H1 (cell line): ENCODE measurements at regions not wholly inside any gene's neighbourhood (a gene's known extent, or its start where the extent isn't known, plus 50 kb on each side); places are given as distances from the start of the nearest gene placed in this dataset.

Experiments used
- CTCF ChIA-PET: fragments of 300-600 bp; sonication (Branson Sonifier 250); formaldehyde crosslinking; loops from one replicate; lab custom pipeline; 2021; ENCODE audit not compliant: partially characterized antibody; lab: Charles Lee
- POLR2A ChIA-PET: fragments of 300-600 bp; sonication (Branson Sonifier 250); formaldehyde crosslinking; loops from one replicate; lab custom pipeline; 2021; ENCODE audit warnings: inconsistent platforms; ENCODE audit not compliant: partially characterized antibody; lab: Charles Lee
- DNase-seq, 2 experiments: peaks; one replicate each; pipeline versions ENCODE4 v3.0.0 to v3.0.0-alpha.2; 2010 to 2022; ENCODE audit warnings: low spot score in 2 of 2, low read depth in 1 of 2, mixed read lengths in 1 of 2
- FAIRE-seq: peaks from 2 replicates; lab custom pipeline; 2011; peaks lifted over from hg19 to GRCh38; lab: Jason Lieb, UNC
- H2AFZ ChIP-seq: 2 replicates; pipeline ENCODE4 v1.8.1; 2012; ENCODE audit warnings: low read length, inconsistent platforms
- H2AK5ac ChIP-seq: 2 replicates; pipeline ENCODE4 v1.6.1; 2013; ENCODE audit warnings: low read depth, low read length
- H2BK120ac ChIP-seq: replicated peaks from 2 replicates; pipeline ENCODE3; 2013; ENCODE audit warnings: low read depth, low read length, inconsistent platforms
- H2BK12ac ChIP-seq: 2 replicates; pipeline ENCODE4 v1.6.1; 2013; ENCODE audit warnings: low read depth, low read length
- H2BK15ac ChIP-seq: 2 replicates; pipeline ENCODE4 v1.6.1; 2013; ENCODE audit warnings: low read length
- H2BK20ac ChIP-seq: 2 replicates; pipeline ENCODE4 v1.6.1; 2013; ENCODE audit warnings: low read length
- H2BK5ac ChIP-seq: 2 replicates; pipeline ENCODE4 v1.6.1; 2013; ENCODE audit warnings: low read depth, low read length
- H3K14ac ChIP-seq: 2 replicates; pipeline ENCODE4 v1.6.1; 2013; ENCODE audit warnings: inconsistent platforms; ENCODE audit not compliant: insufficient read length
- H3K18ac ChIP-seq: 2 replicates; pipeline ENCODE4 v1.6.1; 2013; ENCODE audit warnings: low read length; ENCODE audit errors: extremely low read depth
- H3K23ac ChIP-seq: 2 replicates; pipeline ENCODE4 v1.6.1; 2013; ENCODE audit warnings: inconsistent platforms; ENCODE audit not compliant: insufficient read length
- H3K23me2 ChIP-seq: 2 replicates; pipeline ENCODE4 v1.6.1; 2013; ENCODE audit warnings: low read depth, low read length
- H3K27ac ChIP-seq: 2 replicates; pipeline ENCODE4 v1.6.1; 2011; ENCODE audit warnings: low read depth, low read length, inconsistent platforms
- H3K27me3 ChIP-seq, 4 experiments: replicated peaks in 1 of 4; 1 replicate in 1 of 4; 2 replicates in 3 of 4; pipeline versions ENCODE4 v1.6.1 to v1.8.1; 2011 to 2013; ENCODE audit warnings: low read length in 3 of 4, mild to moderate bottlenecking in 3 of 4, inconsistent platforms in 2 of 4, mixed read lengths in 2 of 4, moderate library complexity in 1 of 4; ENCODE audit not compliant: control insufficient read depth in 3 of 4, insufficient read depth in 3 of 4; ENCODE audit errors: extremely low read depth in 1 of 4
- H3K36me3 ChIP-seq, 4 experiments: 2 replicates each; pipeline versions ENCODE4 v1.6.1 to v1.8.1; 2011 to 2013; ENCODE audit warnings: mild to moderate bottlenecking in 4 of 4, low read length in 3 of 4, moderate library complexity in 2 of 4, control low read depth in 1 of 4, inconsistent platforms in 1 of 4; ENCODE audit not compliant: insufficient read depth in 4 of 4, control insufficient read depth in 2 of 4
- H3K4ac ChIP-seq: replicated peaks from 2 replicates; pipeline ENCODE3; 2013; ENCODE audit warnings: low read length, low read depth, mixed read lengths, inconsistent platforms; ENCODE audit not compliant: insufficient read length
- H3K4me1 ChIP-seq, 4 experiments: replicated peaks in 1 of 4; 1 replicate in 1 of 4; 2 replicates in 3 of 4; pipeline versions ENCODE4 v1.6.1 to v1.8.1; 2011 to 2013; ENCODE audit warnings: low read length in 3 of 4, inconsistent platforms in 2 of 4, mixed read lengths in 1 of 4; ENCODE audit not compliant: insufficient read depth in 4 of 4, control insufficient read depth in 3 of 4
- H3K4me2 ChIP-seq, 2 experiments: 2 replicates each; pipeline versions ENCODE4 v1.6.1 to v1.8.1; 2011 to 2013; ENCODE audit warnings: low read depth in 2 of 2, low read length in 2 of 2, control low read depth in 1 of 2, inconsistent platforms in 1 of 2, mild to moderate bottlenecking in 1 of 2; ENCODE audit not compliant: insufficient read depth in 1 of 2
- H3K4me3 ChIP-seq, 4 experiments: fragments of 200-600, 300-600 bp in 1 of 4; sonication (generic), shearing (Covaris generic), sonication (Bioruptor Twin) in 1 of 4; 2 replicates each; pipeline versions ENCODE4 v1.5.1 to v1.8.1; 2011 to 2016; ENCODE audit warnings: low read length in 4 of 4, low read depth in 3 of 4, control low read depth in 2 of 4, inconsistent platforms in 2 of 4, mild to moderate bottlenecking in 2 of 4, mixed read lengths in 1 of 4, moderate library complexity in 1 of 4; ENCODE audit not compliant: insufficient read depth in 2 of 4; ENCODE audit errors: extremely low read depth in 1 of 4
- H3K56ac ChIP-seq: replicated peaks from 2 replicates; pipeline ENCODE3; 2013; ENCODE audit warnings: low read depth, mild to moderate bottlenecking, mixed read lengths, low read length, inconsistent platforms; ENCODE audit not compliant: insufficient read length
- H3K79me1 ChIP-seq: 2 replicates; pipeline ENCODE4 v1.6.1; 2013; ENCODE audit warnings: low read depth, low read length, control low read depth
- H3K79me2 ChIP-seq, 2 experiments: 2 replicates each; pipeline versions ENCODE4 v1.6.1 to v1.8.1; 2012 to 2013; ENCODE audit warnings: low read length in 2 of 2, mild to moderate bottlenecking in 2 of 2, inconsistent platforms in 1 of 2; ENCODE audit not compliant: insufficient read depth in 2 of 2, control insufficient read depth in 1 of 2
- H3K9ac ChIP-seq, 4 experiments: replicated peaks in 1 of 4; 1 replicate in 1 of 4; 2 replicates in 3 of 4; pipeline versions ENCODE4 v1.6.1 to v1.8.1; 2011 to 2013; ENCODE audit warnings: low read depth in 3 of 4, low read length in 3 of 4, control low read depth in 2 of 4, mild to moderate bottlenecking in 2 of 4, moderate library complexity in 2 of 4, inconsistent platforms in 1 of 4; ENCODE audit errors: extremely low read depth in 1 of 4
- H3K9me3 ChIP-seq, 2 experiments: 2 replicates each; pipeline versions ENCODE4 v1.6.1 to v1.8.1; 2012 to 2013; ENCODE audit warnings: mild to moderate bottlenecking in 2 of 2, moderate library complexity in 2 of 2, control low read depth in 1 of 2, inconsistent platforms in 1 of 2, low read depth in 1 of 2, low read length in 1 of 2, mixed read lengths in 1 of 2; ENCODE audit not compliant: insufficient read depth in 2 of 2
- H4K20me1 ChIP-seq, 2 experiments: replicated peaks in 1 of 2; 2 replicates each; pipeline versions ENCODE3 to v1.8.1; 2011 to 2013; ENCODE audit warnings: inconsistent platforms in 2 of 2, low read length in 2 of 2, mild to moderate bottlenecking in 1 of 2; ENCODE audit not compliant: insufficient read depth in 2 of 2, control insufficient read depth in 1 of 2
- H4K5ac ChIP-seq: 2 replicates; pipeline ENCODE4 v1.6.1; 2013; ENCODE audit warnings: low read length, low read depth, mixed read lengths, inconsistent platforms; ENCODE audit not compliant: insufficient read length
- H4K8ac ChIP-seq: 2 replicates; pipeline ENCODE4 v1.8.0; 2013; ENCODE audit warnings: mild to moderate bottlenecking, moderate library complexity, low read length, inconsistent platforms; ENCODE audit not compliant: insufficient read depth; ENCODE audit errors: extremely low read depth
- H4K91ac ChIP-seq: replicated peaks from 2 replicates; pipeline ENCODE3; 2013; ENCODE audit warnings: low read length, mixed read lengths, inconsistent platforms; ENCODE audit not compliant: insufficient read length
- BRCA1 ChIP-seq: IDR thresholded peaks from 2 replicates; pipeline ENCODE4 v1.6.1; 2012; ENCODE audit warnings: low read depth, low read length, improper control_type of control experiment
- HDAC2 ChIP-seq, 2 experiments: fragments of 300-600 bp in 1 of 2; sonication (generic) in 1 of 2; IDR thresholded peaks; 2 replicates each; pipeline ENCODE4 v1.6.1; 2011 to 2012; ENCODE audit warnings: low read depth in 2 of 2, low read length in 2 of 2, mild to moderate bottlenecking in 2 of 2, moderate library complexity in 2 of 2, borderline replicate concordance in 1 of 2, inconsistent platforms in 1 of 2
- KDM5A ChIP-seq: fragments of 200-600 bp; IDR thresholded peaks from 2 replicates; pipeline ENCODE4 v1.7.1; 2012; ENCODE audit warnings: mild to moderate bottlenecking, low read length, inconsistent platforms, mixed read lengths
- PHF8 ChIP-seq: fragments of 200-600 bp; sonication (generic); conservative IDR thresholded peaks from 2 replicates; pipeline ENCODE4 v1.7.1; 2012; ENCODE audit warnings: low read depth, mild to moderate bottlenecking, inconsistent platforms, low read length, moderate library complexity
- SIRT6 ChIP-seq: IDR thresholded peaks from one replicate; pipeline ENCODE4 v1.7.1; 2012; ENCODE audit warnings: low read length, inconsistent platforms
- WGBS, 2 experiments: shearing (Covaris generic) in 1 of 2; methylation state at CpG; one replicate each; pipeline versions ENCODE4 v1.1.6 to v1.1.7; 2013 to 2015; ENCODE audit warnings: low lambda C conversion rate in 2 of 2, mixed read lengths in 2 of 2, inconsistent platforms in 1 of 2, low coverage in 1 of 2, missing lambda C conversion rate in 1 of 2; ENCODE audit not compliant: insufficient replicate concordance in 2 of 2, insufficient coverage in 1 of 2, insufficient read length in 1 of 2; ENCODE audit errors: extremely low coverage in 1 of 2, missing lambda C conversion rate in 1 of 2; 5-methylcytosine and 5-hydroxymethylcytosine counted together
- TF ChIP-seq, protein P1 (sequence below): IDR thresholded peaks from 2 replicates; pipeline ENCODE4 v1.6.1; 2012; ENCODE audit warnings: inconsistent platforms

DNA sequence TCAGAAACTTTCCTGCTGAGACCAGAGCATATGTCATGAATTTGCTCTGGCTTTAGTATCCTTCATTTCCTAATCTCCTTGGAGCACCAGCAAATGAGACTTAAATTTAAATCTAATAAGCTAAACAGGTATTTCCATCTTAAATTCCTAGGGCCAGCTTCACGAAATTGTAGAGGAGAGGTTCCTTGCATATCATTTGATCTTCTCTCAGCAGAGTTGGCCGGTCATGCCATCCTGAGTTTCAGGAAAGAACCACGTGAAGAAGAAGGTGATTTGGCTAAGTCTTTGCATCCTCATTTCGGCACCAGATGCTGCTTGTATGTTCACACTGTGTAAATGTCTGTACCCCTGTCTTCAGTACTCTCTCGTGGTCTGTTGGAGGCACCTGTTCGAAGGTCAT is 370.4 kb upstream of the NBEA start:
- H2BK20ac ChIP-seq: no peak overlapping the region
- no peaks in the 10 kb centered on the region for H3K36me3 ChIP-seq
- H4K8ac ChIP-seq: no peak overlapping the region
- no peak overlapping the region for H3K4me2 ChIP-seq
- no peaks in the 10 kb centered on the region for H3K79me2 ChIP-seq
- H3K4me3 ChIP-seq: no peak overlapping the region
- no peak overlapping the region for H4K5ac ChIP-seq
- ChIA-PET CTCF (no interaction called here), POLR2A (no interaction called here)
- no peak overlapping the region for H2BK120ac ChIP-seq
- no peak overlapping the region for H2AK5ac ChIP-seq
- no peaks in the 10 kb centered on the region for H3K4me1 ChIP-seq
- no peak overlapping the region for H3K27ac ChIP-seq
- no peak for DNase-seq
- no peak overlapping the region for H3K9ac ChIP-seq
- no peaks in the 10 kb centered on the region for H3K23me2 ChIP-seq
- no peak overlapping the region for H2BK5ac ChIP-seq
- H2BK15ac ChIP-seq: no peak overlapping the region
- H3K14ac ChIP-seq: no peak overlapping the region
- no peak for TF ChIP-seq BRCA1
- no peak for TF ChIP-seq PHF8
- no peak for TF ChIP-seq HDAC2 (IDR thresholded peaks at IDR 0.05; ENCODE audit: borderline replicate concordance in 1 of 2, low read depth in 2 of 2, low read length in 2 of 2)
- no peak for TF ChIP-seq SIRT6
- TF ChIP-seq, protein P1, sequence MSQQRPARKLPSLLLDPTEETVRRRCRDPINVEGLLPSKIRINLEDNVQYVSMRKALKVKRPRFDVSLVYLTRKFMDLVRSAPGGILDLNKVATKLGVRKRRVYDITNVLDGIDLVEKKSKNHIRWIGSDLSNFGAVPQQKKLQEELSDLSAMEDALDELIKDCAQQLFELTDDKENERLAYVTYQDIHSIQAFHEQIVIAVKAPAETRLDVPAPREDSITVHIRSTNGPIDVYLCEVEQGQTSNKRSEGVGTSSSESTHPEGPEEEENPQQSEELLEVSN: no peak
- TF ChIP-seq KDM5A: no peak
- H3K79me1 ChIP-seq: no peaks in the 10 kb centered on the region
- H3K18ac ChIP-seq: no peak overlapping the region
- H4K91ac ChIP-seq: no peak overlapping the region
- whole genome bisulfite sequencing, 2 experiments: 98% methylated on average over 6 of the region's 6 CpGs; no CpG with 5 or more reads in 1 of the 2 experiments
- H3K23ac ChIP-seq: no peak overlapping the region
- no peak overlapping the region for H3K56ac ChIP-seq
- no peak overlapping the region for H2AFZ ChIP-seq
- no peaks in the 10 kb centered on the region for H3K27me3 ChIP-seq
- no peaks in the 10 kb centered on the region for H4K20me1 ChIP-seq
- H2BK12ac ChIP-seq: no peak overlapping the region
- H3K4ac ChIP-seq: no peak overlapping the region
- no peaks in the 10 kb centered on the region for H3K9me3 ChIP-seq
- no peak for FAIRE-seq
